GM21423 (cell line): ENCODE measurements at regions not wholly inside any gene's neighbourhood (a gene's known extent, or its start where the extent isn't known, plus 50 kb on each side); places are given as distances from the start of the nearest gene placed in this dataset.
"Not testable (repeated sequence)": the region's sequence is repeated elsewhere in the genome, so short reads cannot be mapped to it uniquely, and the experiment has no call there.

Experiments
- ATAC-seq: cut with Tn5 transposase; IDR thresholded peaks from one replicate; pipeline ENCODE4 v1.9.1; 2021; ENCODE audit warnings: mild to moderate bottlenecking, moderate library complexity; ENCODE audit not compliant: unreplicated experiment

DNA sequence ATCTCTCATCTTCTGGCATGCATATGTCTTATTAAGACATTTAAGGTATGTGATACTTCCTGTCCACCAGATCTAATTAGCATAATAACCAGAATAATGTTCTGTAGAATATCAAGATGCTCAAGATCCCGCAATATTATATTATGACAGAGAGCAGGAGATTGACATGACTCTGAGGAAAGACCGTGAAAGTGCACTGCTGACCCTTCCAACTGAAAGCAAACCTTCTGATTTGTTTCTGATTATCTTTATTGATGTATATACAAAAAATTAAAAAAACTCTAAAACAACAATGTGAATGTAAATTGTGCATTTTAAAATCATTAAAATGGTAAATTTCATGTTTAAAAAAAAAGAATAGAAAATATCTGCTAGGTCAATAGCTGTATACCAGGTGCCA is 184.4 kb upstream of the TMEM45B start:
- no peak for ATAC-seq

DNA sequence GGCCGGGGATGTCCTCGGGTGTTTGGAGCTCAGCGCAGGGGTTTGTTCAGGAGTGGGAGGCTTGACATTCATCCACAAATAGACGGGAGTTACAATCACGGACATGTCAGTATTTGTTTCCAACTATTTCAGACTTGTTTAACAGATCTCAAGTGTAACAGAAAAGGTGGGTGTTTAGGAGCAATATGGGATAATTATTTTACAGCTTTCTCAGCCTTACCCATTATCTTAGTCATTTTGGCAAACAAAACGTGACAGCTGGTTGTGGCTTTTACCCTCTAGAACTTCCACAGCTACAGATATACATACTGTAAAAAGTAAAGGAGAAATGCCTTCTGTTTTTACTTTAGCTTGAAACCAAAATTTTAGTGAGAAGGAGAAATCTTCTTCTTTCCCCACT is 178.7 kb upstream of the TMEM45B start:
- ATAC-seq: no peak

DNA sequence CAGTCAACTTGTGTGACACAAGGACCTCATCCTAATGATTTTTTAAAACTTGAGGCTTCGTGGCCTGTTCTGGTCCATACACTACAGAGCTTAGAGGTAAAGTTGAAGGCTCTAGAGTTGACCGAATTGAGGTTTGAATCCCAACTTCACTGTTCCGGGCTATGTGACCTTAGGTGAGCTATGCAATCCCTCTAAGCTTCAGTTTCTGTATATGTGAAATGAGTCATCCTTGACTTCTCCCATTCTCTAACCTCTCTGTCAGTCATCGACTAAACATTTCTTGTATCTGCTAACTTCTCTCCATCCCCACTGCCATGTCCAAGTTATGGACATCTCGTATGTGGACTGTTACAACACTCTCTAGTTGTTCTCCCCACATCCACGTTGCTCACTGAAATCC is 178.2 kb upstream of the TMEM45B start:
- no peak for ATAC-seq

DNA sequence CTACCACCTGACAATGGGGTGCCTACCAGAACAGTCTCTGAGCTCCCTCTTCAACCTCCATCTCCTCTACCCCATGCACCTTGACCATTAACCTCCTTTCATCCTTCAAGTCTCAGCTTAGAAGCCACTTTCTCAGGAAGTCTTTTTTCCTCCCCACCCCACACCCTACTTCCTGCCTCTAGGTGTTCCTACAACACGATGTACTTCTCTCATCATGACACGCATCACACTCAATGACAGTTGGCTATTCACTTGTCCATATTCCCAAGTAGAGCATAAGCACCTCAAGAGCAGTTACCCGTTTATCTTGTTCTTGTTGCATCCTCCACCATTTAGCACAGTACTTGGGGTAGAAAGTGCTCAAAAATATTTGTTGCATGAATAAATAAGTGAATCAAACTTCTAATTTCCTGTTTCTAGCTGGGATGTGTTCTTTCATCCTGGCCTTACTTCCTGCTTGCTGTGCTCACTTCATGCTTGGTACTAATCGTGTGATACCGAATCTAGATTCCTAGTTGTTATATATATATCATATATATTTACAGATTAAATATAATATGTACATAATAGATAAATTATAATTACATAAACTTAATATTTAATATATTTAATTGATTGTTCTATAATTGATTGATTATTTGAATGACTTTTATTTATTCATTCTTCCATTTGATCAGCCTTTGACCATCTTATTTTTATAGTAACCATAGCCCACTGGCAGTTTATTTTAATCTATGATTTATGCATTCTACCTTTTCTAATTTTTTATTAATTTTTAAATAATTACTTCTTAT is 177.5 kb upstream of the TMEM45B start:
- no peak for ATAC-seq

DNA sequence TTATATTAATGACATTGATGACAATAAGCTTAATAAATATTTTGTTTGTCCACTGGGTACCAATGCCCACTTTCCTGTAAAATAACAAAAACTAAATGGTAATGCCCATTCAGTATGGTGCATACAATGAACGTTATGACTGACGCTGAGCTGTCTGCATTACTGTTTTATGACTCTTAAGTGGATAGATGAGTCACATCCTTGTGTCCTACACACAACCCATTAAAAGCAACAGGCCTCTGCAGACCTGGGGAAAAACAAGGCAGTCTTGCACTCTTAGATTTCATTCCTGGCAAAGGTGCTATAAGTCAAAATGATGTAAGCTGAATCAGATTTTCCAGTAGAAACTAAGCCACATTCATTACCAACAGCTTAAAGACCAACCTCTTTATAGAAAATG is 176.3 kb upstream of the TMEM45B start:
- no peak for ATAC-seq

DNA sequence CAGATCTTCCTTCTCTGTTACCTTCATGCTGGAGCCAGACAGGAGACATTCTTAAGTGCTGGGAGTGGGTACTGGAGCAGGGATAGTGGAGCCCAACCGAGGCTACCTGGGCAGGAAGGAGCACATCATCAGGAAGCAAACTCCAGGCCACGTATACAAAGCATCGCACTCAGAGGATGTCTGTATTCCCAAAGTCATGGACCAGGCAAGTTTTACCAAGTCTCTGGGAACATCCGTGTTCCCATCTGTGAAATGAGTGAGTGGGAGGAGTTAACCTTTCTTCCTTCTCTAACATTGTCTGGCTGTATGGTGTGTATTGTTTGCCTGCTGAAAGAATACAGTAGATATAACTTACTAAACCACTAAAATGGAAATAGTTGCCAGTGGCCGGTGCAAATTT is 175.0 kb upstream of the TMEM45B start:
- ATAC-seq: no peak

DNA sequence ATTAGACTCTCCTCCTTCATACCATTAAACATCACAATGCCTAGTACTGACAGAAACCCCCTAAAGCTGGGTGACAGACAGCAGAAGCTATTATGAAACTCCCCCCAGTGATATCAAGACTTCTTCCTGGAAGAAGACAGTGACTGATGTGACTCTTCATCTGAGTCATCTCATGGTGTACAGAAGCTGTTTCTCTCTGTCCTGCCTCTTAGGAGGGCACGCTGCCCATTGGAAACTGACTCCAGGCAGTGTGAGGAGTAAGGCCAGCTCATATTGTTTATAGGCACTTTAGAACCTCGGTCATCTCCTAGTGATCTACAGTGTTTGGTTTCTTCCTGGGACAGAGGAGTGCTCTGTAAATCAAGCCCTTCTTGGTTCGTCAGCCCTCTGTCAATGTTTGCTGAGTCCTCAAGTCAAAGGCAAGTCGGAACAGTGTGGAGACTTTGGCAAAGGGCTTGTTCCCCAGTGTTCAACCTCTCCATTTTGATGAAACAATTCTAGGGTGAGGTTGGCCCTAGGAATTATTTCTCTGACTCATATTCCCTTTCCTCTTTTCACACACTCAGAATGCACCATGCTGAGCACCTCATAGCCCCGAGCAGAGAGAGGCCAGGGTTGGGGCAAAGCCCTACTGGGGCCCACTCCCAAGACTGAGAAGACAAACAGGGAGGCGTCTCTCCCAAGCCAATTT is 172.5 kb upstream of the TMEM45B start:
- ATAC-seq: no peak

DNA sequence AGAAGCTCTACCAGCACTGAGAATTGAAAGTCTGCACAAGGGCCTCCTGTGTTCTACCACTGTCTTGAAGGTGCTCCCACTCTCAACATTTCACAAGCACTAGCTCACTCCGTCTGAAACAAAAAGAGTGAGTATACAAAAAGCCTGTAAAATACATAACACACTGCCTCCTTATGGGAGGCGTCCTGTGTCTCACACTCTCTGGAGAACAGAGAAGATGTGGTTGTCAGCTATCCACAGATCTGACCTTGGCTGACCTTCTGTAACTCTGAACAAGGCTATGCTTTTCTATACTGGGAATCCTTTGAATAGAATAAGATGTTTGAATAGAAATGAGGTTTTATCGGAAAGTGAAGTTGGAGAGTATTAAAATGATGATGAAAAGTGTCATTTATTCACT is 171.3 kb upstream of the TMEM45B start:
- no peak for ATAC-seq

DNA sequence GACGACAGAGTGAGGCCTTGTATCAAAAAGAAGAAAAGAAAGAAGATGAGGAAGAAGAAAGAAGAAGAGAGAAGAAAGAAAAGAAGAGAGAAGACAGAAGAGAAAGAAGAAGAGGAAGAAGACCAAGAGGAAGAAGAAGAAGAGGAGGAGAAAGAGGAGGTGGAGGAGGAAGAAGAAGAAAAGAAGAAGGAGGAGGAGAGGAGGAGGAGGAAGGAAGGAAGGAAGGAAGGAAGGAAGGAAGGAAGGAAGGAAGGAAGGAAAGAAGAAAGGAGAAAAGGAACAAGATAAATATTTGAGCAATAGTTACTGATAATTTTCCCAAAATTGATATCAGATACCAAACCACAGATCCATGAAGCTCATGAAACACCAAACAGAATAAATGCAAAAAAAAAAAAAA is 169.7 kb upstream of the TMEM45B start:
- ATAC-seq: no peak

DNA sequence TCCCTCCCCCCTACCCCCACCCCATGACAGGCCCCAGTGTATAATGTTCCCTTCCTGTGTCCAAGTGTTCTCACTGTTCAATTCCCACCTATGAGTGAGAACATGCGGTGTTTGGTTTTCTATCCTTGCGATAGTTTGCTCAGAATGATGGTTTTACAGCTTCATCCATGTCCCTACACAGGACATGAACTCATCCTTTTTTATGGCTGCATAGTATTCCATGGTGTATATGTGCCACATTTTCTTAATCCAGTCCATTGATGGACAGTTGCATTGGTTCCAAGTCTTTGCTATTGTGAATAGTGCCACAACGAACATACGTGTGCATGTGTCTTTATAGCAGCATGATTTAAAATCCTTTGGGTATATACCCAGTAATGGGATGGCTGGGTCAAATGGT is 165.6 kb upstream of the TMEM45B start:
- not testable (repeated sequence) for ATAC-seq

DNA sequence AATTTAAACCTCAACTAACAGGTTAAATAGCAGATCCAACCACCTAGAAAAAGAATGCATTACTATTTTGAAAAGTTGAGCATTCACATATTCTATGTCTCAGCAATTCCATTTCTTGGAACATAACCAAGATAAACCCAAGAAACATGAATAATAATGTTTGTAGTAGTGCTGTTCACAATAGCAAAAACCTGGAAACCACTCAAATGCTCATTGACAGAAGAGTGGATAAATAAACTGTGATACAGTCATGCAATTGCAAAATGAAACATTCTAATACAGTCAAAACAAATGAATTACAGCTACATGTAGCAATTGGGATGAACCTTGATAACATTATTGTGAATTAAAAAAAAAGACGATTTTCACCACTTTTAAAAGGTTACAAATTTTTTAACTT is 162.8 kb upstream of the TMEM45B start:
- ATAC-seq: no peak

DNA sequence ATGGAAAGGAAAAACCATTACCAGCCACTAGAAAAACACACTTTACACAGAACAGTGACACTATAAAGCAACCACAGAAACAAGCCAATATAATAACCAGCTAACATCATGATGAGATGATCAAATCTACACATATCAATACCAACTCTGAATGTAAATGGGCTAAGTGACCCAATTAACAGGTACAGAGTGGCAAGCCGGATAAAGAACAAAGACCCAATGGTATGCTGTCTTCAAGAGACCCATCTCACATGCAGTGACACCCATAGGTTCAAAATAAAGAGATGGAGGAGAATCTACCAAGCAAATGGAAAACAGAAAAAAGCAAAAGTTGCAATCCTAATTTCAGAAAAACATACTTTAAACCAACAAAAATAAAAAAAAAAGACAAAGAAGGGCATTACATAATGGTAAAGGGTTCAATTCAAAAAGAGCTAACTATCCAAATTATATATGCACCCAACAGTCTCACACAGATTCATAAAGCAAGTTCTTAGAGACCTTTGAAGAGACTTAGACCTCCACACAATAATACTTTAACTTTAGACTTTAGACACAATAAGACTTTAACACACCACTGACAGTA is 160.3 kb upstream of the TMEM45B start:
- no peak for ATAC-seq

DNA sequence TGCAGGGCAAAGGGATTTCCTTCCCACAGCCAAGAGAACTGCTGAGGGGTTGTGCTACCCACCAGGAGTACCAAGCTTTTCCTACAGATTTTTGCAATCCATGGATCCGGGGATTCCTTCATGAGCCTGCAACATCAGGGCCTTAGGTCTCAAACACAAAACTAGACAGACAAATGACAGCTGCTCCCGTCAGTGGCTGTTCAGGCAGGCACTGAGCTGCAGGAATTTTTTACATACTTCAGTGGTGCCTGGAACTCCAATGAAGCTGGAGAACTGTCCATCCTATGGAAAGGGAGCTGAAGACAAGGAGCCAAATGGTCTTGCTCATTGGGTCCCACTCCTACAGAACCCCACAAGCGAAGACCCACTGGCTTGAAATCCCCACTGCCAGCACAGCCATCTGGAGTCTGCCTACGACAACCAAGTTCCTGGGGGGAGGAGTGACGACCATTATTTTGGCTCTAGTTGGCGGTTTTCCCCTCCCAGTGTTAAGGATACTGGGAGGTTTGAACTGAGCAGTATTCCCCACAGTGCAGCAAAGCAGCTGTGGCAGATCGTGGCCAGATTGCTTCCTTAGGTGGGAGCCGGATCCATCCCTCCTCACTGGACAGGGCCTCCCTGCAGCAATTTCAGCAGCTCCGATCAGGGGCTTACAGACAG is 157.7 kb upstream of the TMEM45B start:
- ATAC-seq: no peak

DNA sequence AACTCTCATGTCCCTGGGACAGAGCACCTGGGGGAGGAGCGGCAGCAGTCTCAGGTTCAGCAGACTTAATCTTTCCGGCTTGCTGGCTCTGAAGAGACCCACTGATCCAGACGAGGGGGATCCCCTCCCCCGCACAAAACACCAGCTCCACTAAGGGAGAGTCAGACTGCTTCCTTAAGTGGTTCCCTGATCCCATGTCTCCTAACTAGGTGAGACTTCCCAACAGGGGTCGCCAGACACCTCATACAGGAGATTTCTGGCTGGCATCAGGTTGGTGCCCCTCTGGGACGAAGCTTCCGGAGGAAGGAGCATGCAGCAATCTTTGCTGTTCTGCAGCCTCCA is 157.2 kb upstream of the TMEM45B start:
- no peak for ATAC-seq

DNA sequence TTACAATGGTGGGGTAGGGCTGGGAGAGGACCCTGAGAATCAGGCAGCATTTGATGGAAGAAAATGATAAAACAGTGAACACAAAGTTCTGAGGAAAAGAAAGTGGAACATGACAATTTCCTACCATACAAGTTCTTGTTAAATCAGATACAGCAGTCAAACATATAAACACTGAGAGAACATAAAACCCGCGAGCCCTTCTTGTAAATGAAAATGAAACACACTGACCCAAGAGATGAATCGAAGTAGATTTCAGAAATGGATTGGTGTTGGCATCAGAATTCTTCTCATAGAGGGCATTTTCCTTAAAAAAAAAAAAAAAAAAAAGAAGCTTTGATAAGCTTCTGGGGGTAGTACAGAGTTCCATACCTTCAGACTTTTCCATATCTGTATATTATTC is 134.7 kb upstream of the TMEM45B start:
- no peak for ATAC-seq

DNA sequence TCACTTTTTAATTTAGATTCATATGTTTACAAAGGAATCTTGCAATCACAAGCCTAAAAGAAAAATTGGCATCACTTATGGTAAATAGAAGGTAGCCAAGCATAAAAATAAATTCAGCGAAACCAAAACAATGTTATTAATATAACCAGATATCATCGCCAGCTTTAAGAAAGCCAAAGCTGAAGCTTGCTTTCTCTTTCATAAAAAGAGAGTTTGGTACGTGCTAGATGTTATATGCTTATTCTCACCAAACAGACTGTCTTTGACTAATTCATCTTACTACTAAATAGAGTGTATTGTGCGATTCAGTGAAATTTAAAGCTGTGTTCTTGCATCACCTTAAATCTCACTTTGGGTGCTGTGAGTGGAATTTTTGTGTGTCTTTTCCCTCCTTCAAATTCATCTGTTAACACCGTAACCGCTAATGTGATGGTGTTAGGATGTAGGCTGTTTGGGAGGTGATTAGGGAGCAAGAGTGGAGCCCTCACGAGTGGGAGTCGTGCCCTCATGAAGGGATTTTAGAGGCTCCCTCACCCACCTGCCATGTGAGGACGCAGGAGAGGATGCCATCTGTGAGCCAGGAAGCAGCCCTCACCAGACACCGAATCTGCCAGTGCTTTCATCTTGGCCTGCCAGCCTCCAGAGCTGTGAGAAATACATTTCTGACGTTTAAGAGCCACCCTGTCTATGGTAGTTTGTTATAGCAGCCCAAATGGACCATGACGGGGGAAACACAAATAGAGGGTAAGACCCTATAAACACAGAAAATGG is 134.1 kb upstream of the TMEM45B start:
- ATAC-seq: no peak

DNA sequence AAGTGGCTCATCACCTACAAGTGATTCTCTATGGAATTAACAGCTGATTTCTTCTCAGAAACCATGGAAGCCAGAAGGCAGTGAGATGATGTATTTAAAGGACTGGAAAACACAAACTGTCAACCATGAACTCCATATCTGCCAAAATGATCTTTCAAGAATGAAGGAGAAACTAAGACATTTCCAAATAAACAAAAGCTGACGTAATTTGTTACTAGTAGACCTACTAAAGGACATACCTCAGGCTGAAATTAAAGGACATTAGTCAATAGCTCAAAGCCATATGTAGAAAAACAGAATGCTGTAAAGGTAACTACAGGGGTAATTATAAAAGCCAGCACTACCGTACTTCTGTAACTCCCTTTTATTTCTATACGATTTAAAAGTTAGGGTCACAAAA is 129.4 kb upstream of the TMEM45B start:
- ATAC-seq: no peak

DNA sequence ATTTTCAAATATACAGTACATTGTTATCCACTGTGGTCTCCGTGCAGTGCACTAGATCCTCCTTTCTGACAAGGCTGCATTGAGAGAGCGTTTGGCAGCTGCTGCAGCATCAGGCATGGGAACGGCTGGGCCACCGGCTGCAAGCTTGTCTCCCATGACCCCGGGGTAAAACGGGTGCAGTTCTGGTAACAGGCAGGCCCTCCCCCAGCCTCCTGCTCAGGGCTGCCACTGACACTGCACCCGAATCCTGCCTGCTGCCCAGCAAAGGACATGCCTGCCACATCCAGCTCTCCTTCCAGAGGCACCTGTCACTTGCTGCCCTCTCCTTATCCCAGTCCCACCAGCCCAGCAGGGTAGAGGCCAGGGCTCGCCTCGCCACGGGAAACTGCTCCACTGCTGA is 124.5 kb upstream of the TMEM45B start:
- no peak for ATAC-seq

DNA sequence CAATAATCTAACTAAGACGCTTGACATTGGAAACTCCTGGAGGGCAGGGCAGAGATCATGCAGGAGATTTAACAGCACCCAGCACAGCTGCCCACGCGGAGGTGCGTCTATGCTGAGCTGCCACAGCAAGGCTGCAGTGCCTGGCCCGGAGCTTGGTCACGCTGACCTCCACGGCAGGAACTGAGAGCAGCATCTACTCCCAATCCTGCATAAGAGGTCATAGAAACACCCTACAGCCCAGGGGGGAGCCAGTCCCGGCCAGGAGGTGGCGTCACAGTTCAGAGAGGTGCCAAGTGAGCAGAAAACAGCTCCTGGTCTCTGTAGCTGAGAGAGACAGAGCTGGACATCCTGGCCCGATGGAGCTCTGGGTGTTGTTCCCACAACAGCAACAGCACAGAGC is 121.1 kb upstream of the TMEM45B start:
- ATAC-seq: no peak

DNA sequence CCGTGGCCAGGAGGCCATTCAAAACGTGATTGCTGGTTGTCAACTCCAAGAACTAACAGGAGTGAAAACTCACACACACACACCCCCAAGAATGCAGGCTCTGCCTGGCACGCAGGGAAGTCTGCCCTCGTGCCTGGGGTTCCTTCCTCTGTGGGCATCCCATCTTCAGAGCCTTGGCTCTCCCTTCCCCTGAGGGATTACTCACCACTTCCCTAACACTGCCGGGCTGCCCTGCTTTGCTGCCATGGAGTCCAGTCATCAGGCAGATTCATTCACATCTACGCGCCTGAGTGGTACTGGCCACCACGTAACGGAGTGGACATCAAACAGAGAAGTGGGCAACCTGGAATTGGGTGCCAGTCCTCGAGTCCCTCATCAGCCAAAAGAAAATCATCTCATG is 120.7 kb upstream of the TMEM45B start:
- no peak for ATAC-seq
